ENCODE measurements at regions not wholly inside any gene's neighbourhood (a gene's known extent, or its start where the extent isn't known, plus 50 kb on each side); places are given as distances from the start of the nearest gene placed in this dataset.
A peak's percentile ranks its signal among the peaks of the same experiment; 100 is the strongest.

GRCh38 chrX:95330292-95330691 is 1354.3 kb upstream of the DIAPH2 start:
- no peak for DNase-seq (ENCODE audit: low read depth)
- H3K4me3 ChIP-seq (ENCODE audit: low read depth, low read length) = no peak overlapping the region
- TF ChIP-seq CTCF (IDR thresholded peaks at IDR 0.05; ENCODE audit: low read depth, low read length) = no peak
- TF ChIP-seq MAX (IDR thresholded peaks at IDR 0.05; ENCODE audit: low read depth, low read length) = no peak
- TF ChIP-seq POLR2A (IDR thresholded peaks at IDR 0.05; ENCODE audit: extremely low read depth, insufficient read length) = no peak
- no peak for TF ChIP-seq MYC (IDR thresholded peaks at IDR 0.05; ENCODE audit: low read depth, low read length)

GRCh38 chrX:95332530-95332929 is 1352.1 kb upstream of the DIAPH2 start:
- no peak overlapping the region for H3K4me3 ChIP-seq (ENCODE audit: low read depth, low read length)
- DNase-seq (ENCODE audit: low read depth) = no peak
- TF ChIP-seq CTCF (IDR thresholded peaks at IDR 0.05; ENCODE audit: low read depth, low read length) (no peak), POLR2A (IDR thresholded peaks at IDR 0.05; ENCODE audit: extremely low read depth, insufficient read length) (no peak)

- H3K4me3 ChIP-seq (ENCODE audit: low read depth, low read length) = no peak overlapping the region
- TF ChIP-seq MAX (IDR thresholded peaks at IDR 0.05; ENCODE audit: low read depth, low read length) (no peak), MYC (IDR thresholded peaks at IDR 0.05; ENCODE audit: low read depth, low read length) (no peak), CTCF (IDR thresholded peaks at IDR 0.05; ENCODE audit: low read depth, low read length) (no peak), POLR2A (IDR thresholded peaks at IDR 0.05; ENCODE audit: extremely low read depth, insufficient read length) (no peak)
- DNase-seq (ENCODE audit: low read depth) = peak; percentile 9
These were observed 1337.8 kb upstream of the DIAPH2 start for GRCh38 chrX:95346856-95347255.

- no peak for TF ChIP-seq CTCF (IDR thresholded peaks at IDR 0.05; ENCODE audit: low read depth, low read length)
- TF ChIP-seq MAX (IDR thresholded peaks at IDR 0.05; ENCODE audit: low read depth, low read length) = no peak
- TF ChIP-seq POLR2A (IDR thresholded peaks at IDR 0.05; ENCODE audit: extremely low read depth, insufficient read length) = no peak
- TF ChIP-seq MYC (IDR thresholded peaks at IDR 0.05; ENCODE audit: low read depth, low read length) = no peak
- no peak overlapping the region for H3K4me3 ChIP-seq (ENCODE audit: low read depth, low read length)
- DNase-seq (ENCODE audit: low read depth) = no peak
These were observed 1333.7 kb upstream of the DIAPH2 start for GRCh38 chrX:95350774-95351488.

- no peak overlapping the region for H3K4me3 ChIP-seq (ENCODE audit: low read depth, low read length)
- TF ChIP-seq POLR2A (IDR thresholded peaks at IDR 0.05; ENCODE audit: extremely low read depth, insufficient read length) (no peak), CTCF (IDR thresholded peaks at IDR 0.05; ENCODE audit: low read depth, low read length) (no peak), MAX (IDR thresholded peaks at IDR 0.05; ENCODE audit: low read depth, low read length) (no peak), MYC (IDR thresholded peaks at IDR 0.05; ENCODE audit: low read depth, low read length) (no peak)
- no peak for DNase-seq (ENCODE audit: low read depth)
These were observed 1317.4 kb upstream of the DIAPH2 start for GRCh38 chrX:95367286-95367685.

GRCh38 chrX:95382799-95383198 is 1301.8 kb upstream of the DIAPH2 start:
- TF ChIP-seq CTCF (IDR thresholded peaks at IDR 0.05; ENCODE audit: low read depth, low read length) (no peak), MAX (IDR thresholded peaks at IDR 0.05; ENCODE audit: low read depth, low read length) (no peak), POLR2A (IDR thresholded peaks at IDR 0.05; ENCODE audit: extremely low read depth, insufficient read length) (no peak), MYC (IDR thresholded peaks at IDR 0.05; ENCODE audit: low read depth, low read length) (no peak)
- DNase-seq (ENCODE audit: low read depth) = no peak
- no peak overlapping the region for H3K4me3 ChIP-seq (ENCODE audit: low read depth, low read length)

Measured in NB4 (cell line).